ENCODE measurements at regions not wholly inside any gene's neighbourhood (a gene's known extent, or its start where the extent isn't known, plus 50 kb on each side); places are given as distances from the start of the nearest gene placed in this dataset.

DNA sequence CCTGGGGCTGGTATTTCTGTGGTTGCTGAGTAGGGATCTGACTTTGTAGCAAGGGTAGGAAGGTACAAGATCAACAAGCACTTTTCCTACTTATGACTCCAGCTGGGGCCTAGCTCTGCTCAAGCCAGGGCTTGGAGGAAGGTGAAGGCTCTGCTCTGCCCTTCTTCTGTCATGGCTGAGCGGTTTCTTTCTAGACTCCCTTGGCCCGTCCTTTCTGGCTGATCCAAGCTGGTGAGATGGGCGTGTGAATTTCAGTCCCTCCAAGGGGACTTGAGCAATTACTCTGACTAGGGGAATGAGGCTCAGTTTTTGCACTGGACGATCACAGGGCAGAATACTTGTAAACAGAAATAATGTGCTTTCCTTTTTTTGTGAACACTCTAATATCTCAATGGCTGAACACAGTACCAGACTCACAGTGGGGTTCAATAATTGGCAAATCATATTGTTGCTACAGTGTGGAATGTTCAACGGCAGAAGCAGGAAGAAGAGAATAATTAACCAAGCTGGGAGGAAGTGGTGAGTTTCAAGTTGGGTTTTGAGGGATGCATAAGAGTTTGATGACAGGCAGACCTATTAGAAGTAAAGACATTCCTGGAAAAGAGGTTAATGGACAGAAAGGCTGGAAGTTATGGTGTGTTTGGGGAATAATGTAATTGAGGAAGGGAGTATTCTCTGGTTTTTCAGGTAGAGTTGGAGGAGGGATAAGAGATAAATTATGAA is 507.6 kb downstream of the MIAT start:
- no peak for TF ChIP-seq CHD2 (IDR thresholded peaks at IDR 0.05; ENCODE audit: low read length)
- TF ChIP-seq POLR2A (IDR thresholded peaks at IDR 0.05; ENCODE audit: control extremely low read depth in 1 of 2, low read depth in 2 of 2, low read length in 2 of 2) = no peak

Data from H1 (cell line).